ENCODE measurements at regions not wholly inside any gene's neighbourhood (a gene's known extent, or its start where the extent isn't known, plus 50 kb on each side); places are given as distances from the start of the nearest gene placed in this dataset.

DNA sequence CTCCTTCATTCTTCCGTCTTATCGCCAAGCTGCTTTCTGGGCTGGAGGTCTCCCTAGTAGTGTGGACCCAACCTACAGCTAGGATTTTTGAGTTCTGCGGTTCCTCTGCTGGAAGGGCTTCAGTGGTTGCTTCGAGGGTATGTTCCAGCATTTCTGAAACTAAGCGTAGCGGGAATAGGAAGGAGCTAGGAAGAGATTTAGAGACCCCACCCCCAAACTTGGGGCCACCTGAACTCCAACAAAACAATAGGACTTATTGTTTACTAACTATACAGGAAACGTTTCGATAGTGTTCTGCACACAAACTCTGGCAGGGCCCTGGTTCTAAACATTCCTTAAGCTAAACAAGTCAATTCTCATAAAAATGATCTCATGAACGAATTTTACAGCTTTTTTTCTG, 346.7 kb downstream of the PLK2 start:
- DNase-seq (ENCODE audit: low spot score) = no peak

DNA sequence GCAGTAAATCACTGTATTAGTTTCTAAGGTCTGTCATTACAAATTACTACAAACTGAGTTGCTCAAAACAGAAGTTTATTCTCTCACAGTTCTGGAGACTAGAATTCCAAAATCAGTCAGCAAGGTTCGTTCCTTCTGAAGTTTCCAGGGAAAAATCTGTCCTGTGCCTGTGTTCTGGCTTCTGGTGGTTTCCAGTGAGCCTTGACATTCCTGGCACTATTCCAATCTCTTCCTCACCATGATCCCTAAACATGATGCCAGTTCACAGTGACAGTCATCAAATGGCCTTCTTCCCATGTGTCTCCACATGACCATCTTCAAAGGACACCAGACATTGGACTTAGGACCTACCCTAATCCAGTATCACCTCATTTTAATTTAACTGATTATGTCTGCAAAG, 351.4 kb downstream of the PLK2 start:
- no peak for DNase-seq (ENCODE audit: low spot score)

DNA sequence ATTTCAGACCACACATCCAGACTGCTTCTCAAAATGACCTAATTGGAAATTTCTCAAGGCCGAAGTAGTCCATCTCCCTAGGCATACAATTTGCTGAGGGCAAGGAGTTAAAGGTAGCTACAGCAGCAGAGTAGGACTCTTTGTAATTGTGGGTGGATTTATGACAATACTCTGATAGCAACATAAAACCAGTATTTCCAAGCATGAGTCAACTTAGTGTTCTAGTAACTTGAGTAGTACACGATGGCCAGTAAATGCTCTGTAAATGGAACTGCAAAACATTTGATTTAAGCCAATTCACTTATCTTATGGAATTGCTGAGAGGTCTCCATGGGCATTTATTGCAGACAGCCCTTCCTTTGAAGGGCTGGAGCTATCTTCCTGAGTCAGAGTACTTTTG, 352.2 kb downstream of the PLK2 start:
- no peak for DNase-seq (ENCODE audit: low spot score)

DNA sequence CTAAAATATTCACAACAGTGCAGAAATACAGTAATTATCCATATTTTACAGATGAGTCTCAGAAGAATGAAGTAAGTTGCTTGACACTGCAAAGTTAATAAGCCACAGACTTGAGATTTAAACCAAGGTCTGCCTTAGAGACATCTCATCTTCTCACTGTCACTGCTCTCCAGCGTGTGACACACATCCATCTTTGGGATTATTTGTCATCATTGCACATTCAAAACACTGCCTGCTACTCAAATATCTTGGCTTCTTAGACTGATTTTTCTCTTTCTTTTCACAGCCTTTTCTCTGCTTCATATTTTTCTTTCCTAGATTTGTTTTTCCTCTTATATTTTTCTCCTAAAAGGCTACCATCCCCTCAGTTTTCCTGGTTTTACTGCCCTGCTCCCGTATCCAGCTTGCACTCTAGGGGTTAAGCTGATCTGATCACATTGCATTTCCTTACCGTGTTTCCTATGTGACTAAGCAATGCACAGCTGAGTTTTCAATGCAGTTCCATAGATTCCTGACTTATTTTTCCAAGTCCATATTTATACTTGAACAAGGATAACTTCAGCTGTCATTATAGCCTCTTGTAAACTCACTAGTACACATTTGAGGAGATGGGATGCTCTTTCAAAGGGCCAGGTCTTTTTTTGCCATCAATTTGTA, 353.0 kb downstream of the PLK2 start:
- no peak for DNase-seq (ENCODE audit: low spot score)

DNA sequence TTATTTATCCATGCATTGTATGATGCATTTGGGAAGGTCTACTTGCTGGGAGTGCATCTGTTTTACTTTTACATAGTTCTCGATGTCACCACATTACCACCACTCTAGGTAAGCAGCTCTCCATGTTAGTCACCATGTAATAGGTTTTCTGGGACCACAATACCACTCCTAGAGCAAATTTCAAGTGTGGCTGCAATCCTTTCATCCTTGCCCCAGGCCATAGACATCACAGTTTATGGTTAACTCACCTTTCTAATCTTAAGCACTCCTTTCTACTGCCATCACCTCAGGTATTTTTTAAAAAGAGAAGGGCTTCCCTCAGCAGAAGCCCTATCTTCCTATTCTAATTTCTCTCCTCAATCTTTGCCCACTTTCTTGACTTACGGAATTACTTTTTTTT, 354.1 kb downstream of the PLK2 start:
- DNase-seq (ENCODE audit: low spot score) = no peak

DNA sequence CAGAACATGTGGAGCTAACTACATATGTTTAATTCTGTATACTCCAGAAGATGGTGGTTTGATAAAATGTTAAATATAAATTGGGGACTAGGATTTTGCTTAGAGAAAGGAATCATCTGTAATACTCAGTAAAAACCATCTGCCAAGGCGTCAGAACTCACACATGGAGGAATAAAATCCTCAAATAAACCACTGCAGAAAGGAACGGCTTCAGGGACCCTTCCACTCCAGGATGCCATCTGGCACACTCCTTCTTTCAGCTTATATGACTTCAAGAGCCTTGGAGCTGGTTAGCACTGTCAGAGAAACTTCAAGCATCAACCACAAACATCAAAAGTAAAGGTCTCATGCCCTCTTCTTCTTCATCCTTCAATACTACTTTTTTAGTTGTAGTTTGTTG, 360.6 kb downstream of the PLK2 start:
- no peak for DNase-seq (ENCODE audit: low spot score)

DNA sequence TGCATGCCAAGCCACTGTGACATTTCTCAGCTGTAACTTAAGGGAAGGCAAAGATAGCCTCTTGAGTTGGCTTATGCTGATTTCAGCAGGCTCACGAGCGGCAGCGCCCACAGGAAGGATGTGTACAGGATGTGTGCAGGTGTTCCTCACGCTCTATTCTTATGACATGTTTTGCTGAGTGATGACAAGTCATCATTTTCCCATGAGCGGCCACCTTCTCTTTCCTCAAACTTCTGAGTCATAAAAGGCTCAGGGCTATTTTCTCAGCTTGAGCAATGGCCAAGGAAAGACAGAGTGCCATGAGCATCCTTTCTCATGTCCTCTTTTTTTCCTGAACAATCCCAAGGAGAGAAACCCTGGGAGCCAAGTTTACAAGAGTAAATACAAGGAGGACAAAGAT, 365.9 kb downstream of the PLK2 start:
- DNase-seq (ENCODE audit: low spot score) = no peak

DNA sequence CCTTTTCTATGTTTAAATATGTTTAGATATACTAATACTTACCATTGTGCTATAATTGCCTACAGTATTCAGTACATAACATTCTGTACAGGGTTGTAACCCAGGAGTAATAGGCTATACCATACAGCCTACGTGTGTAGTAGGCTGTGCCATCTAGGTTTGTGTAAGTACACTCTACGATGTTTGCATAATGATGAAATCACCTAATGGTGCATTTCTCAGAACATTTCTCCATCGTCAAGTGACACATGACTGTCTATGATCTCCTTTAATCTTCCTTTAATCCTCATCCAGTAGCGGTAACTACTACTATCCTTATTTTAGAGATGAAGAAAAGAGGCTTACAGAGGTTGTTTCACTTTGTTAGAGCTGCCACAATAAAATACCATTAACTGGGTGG, 369.2 kb downstream of the PLK2 start:
- DNase-seq (ENCODE audit: low spot score) = no peak

DNA sequence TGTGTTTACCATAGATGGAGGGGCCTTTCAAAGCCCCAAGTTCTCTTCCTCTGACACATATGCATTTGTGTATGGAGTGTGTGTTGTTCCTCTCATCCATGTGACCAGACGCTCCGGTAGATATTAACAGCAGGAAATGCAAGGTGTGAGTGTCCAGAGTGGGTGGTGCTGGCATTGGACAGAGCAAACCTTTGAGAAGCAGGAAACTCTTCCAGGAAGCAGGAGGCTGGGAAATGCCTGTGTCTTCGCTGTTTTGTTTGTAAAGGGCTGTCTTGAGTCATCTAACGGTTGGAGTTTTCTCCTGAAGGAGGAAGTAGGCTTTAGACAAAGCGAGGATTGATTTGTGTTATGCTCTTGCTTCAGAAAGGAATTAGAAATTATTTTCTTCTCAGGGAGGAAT, 370.9 kb downstream of the PLK2 start:
- DNase-seq (ENCODE audit: low spot score) = no peak

DNA sequence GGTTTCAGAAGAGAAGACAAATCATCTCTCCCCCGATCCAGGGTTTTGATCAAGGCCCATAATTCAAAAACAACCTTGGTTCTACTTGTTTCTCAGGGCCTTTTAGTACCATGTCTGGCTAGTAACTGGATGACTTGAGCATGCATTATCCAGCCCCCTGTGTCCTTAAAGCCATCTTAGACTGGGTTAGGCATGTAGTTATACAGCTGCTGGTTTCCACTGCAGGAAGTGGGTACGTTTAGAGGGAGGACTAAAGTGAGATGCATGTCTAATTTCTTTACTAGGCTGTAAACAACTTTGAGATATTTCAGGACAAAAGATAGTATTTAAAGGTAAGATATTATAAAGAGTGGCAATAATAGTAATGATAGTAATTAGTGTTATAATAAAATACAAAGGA, 372.0 kb downstream of the PLK2 start:
- no peak for DNase-seq (ENCODE audit: low spot score)

DNA sequence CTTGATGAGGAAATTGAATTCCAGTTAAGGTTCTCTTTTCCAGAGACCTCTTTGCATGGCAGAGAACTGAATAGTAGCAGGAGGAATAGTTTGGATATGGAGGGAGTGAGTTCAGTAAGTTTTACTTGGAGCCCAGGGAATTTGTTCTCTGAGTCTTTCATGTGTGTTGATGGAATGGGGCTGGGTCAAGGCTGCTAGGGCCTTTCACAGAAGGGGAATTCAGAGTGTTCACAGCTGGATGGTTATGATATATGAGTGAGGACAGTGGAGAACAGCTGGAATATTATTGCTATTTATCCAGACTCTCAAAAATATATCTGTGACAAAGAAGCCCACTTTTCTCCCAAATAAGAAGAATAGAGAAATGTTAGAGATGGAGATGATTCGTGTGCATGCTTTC, 372.8 kb downstream of the PLK2 start:
- no peak for DNase-seq (ENCODE audit: low spot score)

DNA sequence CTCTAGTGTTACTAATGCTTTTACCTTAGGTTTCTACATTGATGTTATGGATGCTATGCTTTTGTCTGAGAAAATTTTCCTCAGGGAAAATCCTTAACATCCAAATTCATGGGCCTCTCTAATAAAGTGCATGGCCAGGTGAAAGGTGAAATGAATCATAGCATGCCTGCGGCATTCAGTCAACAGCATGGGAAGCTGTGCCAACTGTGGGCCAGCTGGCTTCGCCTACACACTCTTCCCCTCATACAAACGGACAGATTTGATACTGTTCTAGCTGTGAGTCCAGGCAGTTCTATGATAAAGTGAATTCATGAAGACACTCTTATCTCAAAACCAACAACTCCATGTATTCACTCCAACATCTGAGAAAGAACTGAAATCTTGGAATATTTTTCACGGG, 374.1 kb downstream of the PLK2 start:
- no peak for DNase-seq (ENCODE audit: low spot score)

DNA sequence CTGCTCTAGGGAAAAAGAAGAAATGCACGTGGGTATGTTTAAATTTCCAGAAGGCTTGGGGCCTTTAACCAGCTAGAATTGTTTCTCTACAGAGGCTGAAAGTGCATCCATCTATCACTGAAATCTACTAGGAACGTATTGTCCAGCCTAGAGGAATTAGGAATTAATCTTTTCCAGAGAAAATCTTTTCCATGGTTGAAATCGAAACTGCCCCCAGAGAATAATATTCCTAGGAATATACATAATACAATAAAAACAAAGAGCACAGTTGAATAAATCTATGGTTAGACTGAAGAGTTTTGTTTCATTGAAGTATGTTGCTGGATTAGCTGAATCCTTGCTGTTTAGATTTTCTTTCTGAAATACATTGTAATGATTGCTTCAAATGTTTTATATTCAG, 378.5 kb downstream of the PLK2 start:
- DNase-seq (ENCODE audit: low spot score) = no peak

DNA sequence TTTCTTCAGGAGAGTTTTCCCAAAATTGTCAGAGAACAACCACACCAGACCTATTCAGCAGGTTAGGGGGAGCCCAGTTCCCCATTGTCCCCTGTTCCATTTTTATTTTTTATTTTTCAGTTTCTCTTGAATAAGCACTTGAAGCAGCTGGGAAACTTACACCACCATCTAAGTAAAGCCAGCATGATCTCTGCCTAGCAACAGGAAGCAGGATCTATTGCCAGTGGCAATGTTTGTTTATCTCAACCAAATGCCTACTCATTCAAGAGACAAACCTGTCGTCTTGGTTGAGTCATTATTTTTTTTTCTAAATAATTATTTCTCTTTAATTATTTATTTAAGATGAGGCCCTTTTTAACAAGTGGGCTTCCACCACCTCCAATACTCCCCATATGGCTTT, 379.3 kb downstream of the PLK2 start:
- DNase-seq (ENCODE audit: low spot score) = no peak

DNA sequence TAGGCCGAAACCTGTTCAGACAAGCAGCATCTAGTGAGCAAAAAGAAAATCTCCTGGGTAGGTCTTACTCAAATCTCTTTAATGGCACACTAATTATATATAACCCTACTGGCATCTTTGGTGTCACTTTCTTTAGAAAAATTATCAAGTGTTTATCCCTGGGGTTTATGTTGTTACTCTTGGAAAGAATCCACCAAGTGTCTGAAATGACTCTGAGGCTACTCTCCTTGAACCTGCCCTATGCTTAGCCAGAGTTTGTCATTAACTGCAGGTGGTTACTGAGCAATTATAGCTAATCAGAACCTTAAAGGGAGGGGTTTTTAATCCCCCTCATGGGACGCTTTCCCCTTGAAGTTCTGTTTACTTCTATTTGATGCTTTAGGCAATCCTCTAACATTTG, 381.9 kb downstream of the PLK2 start:
- DNase-seq (ENCODE audit: low spot score) = no peak

DNA sequence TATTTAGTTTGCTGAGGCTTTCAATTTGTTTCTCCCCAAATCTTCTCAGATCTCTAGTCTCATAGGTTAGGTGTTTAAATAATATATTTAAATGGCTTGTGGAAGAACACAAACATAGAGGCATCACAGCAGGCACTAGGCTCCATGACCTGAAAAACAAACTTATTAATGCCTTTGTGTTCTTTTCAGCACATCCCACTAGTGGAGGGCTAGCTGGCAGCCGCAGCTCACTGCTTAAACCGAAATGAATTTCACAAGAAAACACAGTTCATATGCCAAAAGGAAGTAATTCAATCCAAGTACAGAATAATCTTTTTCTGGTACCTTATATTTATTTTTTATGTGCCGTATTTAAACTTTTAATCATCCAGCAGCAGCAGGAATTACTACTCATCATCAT, 382.5 kb downstream of the PLK2 start:
- DNase-seq (ENCODE audit: low spot score) = no peak

DNA sequence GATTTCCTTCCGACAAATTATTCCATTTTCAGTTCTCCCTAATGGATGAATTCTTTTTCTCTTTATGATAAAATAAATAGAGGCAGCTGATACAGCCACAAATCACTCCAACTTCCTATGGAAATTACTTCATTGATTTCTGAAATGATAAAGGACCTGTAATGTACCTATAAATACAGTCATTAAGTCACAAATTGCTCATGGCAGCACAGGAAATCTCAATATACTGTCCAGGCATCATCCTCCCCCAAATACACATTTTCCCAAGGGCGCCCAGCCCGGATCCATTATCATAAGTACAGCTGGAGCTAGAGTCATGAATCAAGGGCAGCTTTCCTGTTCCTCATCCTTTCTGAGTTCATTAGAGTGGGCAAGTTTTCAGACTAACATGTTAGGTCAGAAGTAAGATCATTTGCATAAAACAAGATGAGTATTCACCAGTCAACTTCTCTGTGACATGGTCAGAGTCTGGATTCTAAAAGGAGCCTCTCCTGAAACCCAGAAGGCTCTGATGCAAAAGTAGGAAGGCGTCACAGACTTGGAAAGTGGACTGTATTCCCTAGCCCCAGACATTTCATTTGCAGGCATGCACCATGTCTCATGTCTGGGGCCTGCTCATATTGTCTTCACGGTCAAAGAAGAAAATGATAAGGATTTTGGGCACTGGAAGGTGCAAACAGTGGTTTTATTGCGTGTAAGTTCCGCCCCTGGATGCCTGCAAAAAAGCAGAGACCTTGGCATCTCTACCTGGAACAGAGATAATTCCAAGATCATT, 383.2 kb downstream of the PLK2 start:
- no peak for DNase-seq (ENCODE audit: low spot score)

DNA sequence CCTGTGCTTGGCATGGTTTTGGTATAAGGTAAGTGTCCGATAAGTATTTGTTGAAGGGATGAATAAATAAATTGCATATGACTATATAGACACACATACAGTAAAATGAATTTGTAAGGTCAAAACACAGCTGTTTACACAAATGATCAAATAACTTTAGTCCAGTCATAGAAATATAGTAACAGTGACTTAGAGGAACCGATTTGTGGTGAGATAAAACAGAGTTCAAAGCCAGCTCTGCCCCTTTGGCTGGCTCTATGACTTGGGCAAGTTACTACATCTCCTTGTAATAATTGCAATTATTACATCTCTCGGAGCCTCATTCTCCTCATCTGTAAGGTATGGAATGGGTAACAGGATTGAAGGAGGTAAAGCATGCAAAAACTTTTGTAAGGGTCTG, 384.0 kb downstream of the PLK2 start:
- DNase-seq (ENCODE audit: low spot score) = no peak

DNA sequence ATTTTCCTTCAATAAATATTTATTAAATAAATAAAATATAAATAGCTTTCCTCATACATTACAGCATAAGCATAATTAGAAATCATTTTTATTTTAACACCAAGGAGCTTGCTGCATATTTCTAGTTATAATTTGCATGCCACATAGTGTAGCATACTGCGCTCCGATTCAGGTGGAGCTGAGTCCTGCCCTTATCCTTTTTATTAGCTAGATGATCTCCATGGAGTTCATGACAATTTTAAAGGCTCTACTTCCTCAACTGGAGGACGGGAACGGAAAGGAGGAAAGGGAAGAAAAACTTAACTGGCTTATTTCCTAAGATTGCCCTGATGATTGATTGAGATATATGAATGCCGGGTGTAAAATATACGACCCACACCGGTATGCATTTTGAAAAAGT, 385.2 kb downstream of the PLK2 start:
- no peak for DNase-seq (ENCODE audit: low spot score)

DNA sequence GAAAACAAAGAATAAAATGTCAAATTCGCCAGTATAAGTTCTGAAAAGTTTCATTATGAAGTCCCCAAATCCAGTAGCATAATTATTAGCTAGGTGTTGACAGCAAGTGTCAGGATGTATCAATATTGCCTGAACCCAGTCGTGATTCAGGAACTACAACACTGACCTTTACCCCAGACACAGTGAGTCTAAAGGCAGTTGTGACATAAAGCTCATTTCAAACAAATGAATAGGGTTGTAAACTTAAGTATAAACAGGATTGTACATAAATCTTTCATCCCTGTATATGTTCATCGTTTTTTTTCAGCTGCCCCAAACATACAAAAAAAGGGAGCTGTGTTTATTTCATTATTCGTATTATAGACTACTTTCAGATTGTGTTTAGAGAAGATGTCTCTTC, 385.7 kb downstream of the PLK2 start:
- no peak for DNase-seq (ENCODE audit: low spot score)

DNA sequence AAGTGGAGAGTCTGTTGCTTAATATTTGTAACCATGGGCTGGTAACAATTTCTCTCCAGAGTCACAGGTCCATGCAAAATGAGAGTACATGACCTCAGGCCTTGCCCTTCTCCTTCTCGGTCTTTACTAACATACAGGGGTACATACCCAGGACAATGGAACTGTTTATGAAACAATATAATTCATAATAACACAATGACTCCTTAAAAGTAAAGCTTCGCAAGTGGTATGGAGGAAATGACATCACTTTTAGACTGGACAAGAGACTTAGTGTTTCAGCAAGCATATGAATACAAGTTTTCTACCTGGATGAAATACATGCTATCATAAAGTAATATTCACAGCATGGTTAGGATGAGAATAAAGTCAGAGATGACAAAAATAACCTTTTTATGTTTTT, 386.6 kb downstream of the PLK2 start:
- no peak for DNase-seq (ENCODE audit: low spot score)

DNA sequence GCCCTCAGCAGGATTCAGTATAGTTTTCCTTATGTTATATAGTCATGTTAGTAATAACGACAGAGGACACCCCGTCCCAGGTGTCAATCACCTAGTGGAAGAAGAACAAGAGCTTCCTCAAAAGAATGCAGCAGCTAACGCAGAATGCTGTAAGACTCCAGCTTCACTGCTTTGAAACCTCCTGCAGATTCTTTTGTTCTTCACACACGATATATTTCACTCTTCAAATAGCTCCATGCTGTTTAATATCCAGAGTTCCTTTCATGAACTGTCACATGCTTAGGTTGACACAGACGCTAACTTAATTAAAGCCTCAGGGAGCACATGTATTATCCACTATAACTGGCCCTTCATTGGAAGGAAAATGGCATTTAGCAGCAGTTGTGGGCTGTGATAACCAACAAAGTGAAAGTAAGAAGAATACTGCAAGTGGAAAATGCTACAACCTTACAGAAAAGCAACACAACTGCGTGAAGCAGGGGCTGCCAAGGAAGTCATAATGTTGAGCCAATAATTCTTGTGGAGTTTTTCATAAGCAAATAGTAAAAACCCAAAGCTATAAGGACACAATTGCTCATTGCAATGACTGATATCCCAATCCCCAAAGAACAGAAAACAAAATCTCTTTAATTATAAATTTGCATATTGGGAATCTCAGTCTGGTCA, 387.5 kb downstream of the PLK2 start:
- no peak for DNase-seq (ENCODE audit: low spot score)

DNA sequence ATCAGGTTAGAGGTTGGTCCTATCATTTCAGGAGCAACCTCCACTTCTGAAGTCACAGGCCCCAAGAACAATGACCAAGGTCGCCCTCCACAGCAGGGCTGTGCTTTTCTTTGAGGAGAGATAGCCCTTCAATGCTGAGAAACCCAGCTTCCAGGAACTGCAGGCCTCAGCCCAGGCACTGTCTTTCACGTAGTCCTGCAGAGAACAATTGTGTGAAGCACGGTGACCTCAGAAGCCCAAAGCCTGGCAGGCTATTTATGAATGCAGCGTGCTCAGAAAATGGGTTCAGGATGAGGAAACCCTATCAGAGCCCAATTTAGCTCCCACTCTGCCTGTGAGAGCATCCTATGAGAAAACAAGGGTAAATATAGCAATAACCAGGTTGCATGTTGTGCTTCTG, 388.3 kb downstream of the PLK2 start:
- DNase-seq (ENCODE audit: low spot score) = no peak

DNA sequence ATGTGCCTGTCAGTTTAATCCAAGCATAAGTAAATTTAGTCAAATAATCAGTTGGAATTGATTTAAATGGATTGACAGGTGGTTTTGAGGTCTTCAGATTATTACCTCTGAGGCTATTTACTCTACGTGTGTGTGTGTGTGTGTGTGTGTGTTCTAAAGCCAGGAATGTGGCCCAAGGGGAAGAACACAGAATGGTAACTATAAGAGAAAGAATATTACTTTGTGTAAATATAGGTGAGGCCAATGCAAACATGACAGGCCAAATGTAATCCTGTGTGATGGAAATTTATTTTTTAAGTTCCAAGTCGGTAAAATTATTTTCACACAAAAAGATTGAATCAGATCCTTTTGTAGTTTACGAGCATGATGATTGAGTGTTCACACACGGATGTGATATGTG, 390.0 kb downstream of the PLK2 start:
- no peak for DNase-seq (ENCODE audit: low spot score)
